IMR-90 (cell line): ENCODE measurements at regions not wholly inside any gene's neighbourhood (a gene's known extent, or its start where the extent isn't known, plus 50 kb on each side); places are given as distances from the start of the nearest gene placed in this dataset.

Source experiments
- ATAC-seq: fragments of 200-7000 bp; cut with Tn5 transposase; 2 replicates; pipeline ENCODE4 v1.9.1; 2020; ENCODE audit warnings: low read depth, mild to moderate bottlenecking, moderate library complexity
- BruUV-seq: library from RNA; stranded (reverse); fragments of 400-500 nt; replicated peaks from 2 replicates; lab custom pipeline; 2021; lab: Mats Ljungman, UMichigan
- CTCF ChIA-PET: fragments of 300-600 bp; formaldehyde crosslinking; extraction: SDS; loops from one replicate; lab custom pipeline; 2021; ENCODE audit warnings: antibody characterized with exemption; lab: Yijun Ruan, JAX
- POLR2A ChIA-PET: fragments of 300-600 bp; sonication (Branson Sonifier 250); formaldehyde crosslinking; loops from one replicate; lab custom pipeline; 2022; ENCODE audit warnings: antibody characterized with exemption; ENCODE audit not compliant: unreplicated experiment; lab: Charles Lee
- DNase-seq: peaks from one replicate; pipeline ENCODE4 v3.0.0; 2013
- H2AFZ ChIP-seq: replicated peaks from 2 replicates; pipeline ENCODE3; 2013; ENCODE audit warnings: low read length, mild to moderate bottlenecking; ENCODE audit not compliant: poor library complexity
- H2AK5ac ChIP-seq: 2 replicates; pipeline ENCODE4 v1.6.1; 2013; ENCODE audit warnings: low read depth, low read length, inconsistent platforms
- H2AK9ac ChIP-seq: replicated peaks from 2 replicates; pipeline ENCODE3; 2013; ENCODE audit warnings: mild to moderate bottlenecking, low read depth, low read length, moderate library complexity; ENCODE audit not compliant: poor library complexity
- H2BK120ac ChIP-seq: 2 replicates; pipeline ENCODE4 v1.6.1; 2013; ENCODE audit warnings: low read depth, low read length, inconsistent platforms
- H2BK15ac ChIP-seq: 3 replicates; pipeline ENCODE4 v1.6.1; 2013; ENCODE audit warnings: low read depth, low read length, inconsistent platforms
- H2BK20ac ChIP-seq: 2 replicates; pipeline ENCODE4 v1.6.1; 2013; ENCODE audit warnings: low read depth, mild to moderate bottlenecking, inconsistent platforms, low read length, moderate library complexity
- H2BK5ac ChIP-seq: 2 replicates; pipeline ENCODE4 v1.6.1; 2013; ENCODE audit warnings: mild to moderate bottlenecking, low read depth, low read length, inconsistent platforms; ENCODE audit not compliant: poor library complexity, severe bottlenecking
- H3K14ac ChIP-seq: replicated peaks from 2 replicates; pipeline ENCODE4 v1.6.1; 2013; ENCODE audit warnings: low read depth, low read length, inconsistent platforms
- H3K18ac ChIP-seq: 2 replicates; pipeline ENCODE4 v1.6.1; 2013; ENCODE audit warnings: low read depth, low read length, control low read depth
- H3K23ac ChIP-seq: 2 replicates; pipeline ENCODE4 v1.6.1; 2013; ENCODE audit warnings: low read depth, low read length, inconsistent platforms
- H3K27ac ChIP-seq: 2 replicates; pipeline ENCODE4 v1.5.1; 2013; ENCODE audit warnings: mild to moderate bottlenecking, control low read depth, low read length; ENCODE audit not compliant: insufficient read depth
- H3K27me3 ChIP-seq: 2 replicates; pipeline ENCODE4 v1.6.1; 2013; ENCODE audit warnings: low read length; ENCODE audit not compliant: control insufficient read depth, insufficient read depth
- H3K36me3 ChIP-seq: 2 replicates; pipeline ENCODE4 v1.6.1; 2013; ENCODE audit warnings: low read length, mixed read lengths; ENCODE audit not compliant: control insufficient read depth, insufficient read depth
- H3K4ac ChIP-seq: 2 replicates; pipeline ENCODE4 v1.6.1; 2013; ENCODE audit warnings: low read depth, low read length, inconsistent platforms
- H3K4me1 ChIP-seq: 2 replicates; pipeline ENCODE4 v1.6.1; 2013; ENCODE audit warnings: low read length, mixed read lengths; ENCODE audit not compliant: control insufficient read depth, insufficient read depth
- H3K4me2 ChIP-seq: 2 replicates; pipeline ENCODE4 v1.6.1; 2013; ENCODE audit warnings: low read depth, mild to moderate bottlenecking, control low read depth, low read length, moderate library complexity
- H3K4me3 ChIP-seq: 2 replicates; pipeline ENCODE4 v1.5.1; 2013; ENCODE audit warnings: low read depth, mild to moderate bottlenecking, control low read depth, low read length, moderate library complexity; ENCODE audit not compliant: insufficient read depth
- H3K56ac ChIP-seq: 2 replicates; pipeline ENCODE4 v1.6.1; 2013; ENCODE audit warnings: low read length, inconsistent platforms; ENCODE audit not compliant: insufficient read depth; ENCODE audit errors: extremely low read depth
- H3K79me1 ChIP-seq, 2 experiments: 2 replicates each; pipeline ENCODE4 v1.6.1; 2013; ENCODE audit warnings: low read length in 2 of 2, inconsistent platforms in 1 of 2, low read depth in 1 of 2
- H3K9ac ChIP-seq: 2 replicates; pipeline ENCODE4 v1.6.1; 2013; ENCODE audit warnings: low read depth, low read length, control low read depth
- H3K9me1 ChIP-seq: 2 replicates; pipeline ENCODE4 v1.6.1; 2013; ENCODE audit warnings: low read length, inconsistent platforms; ENCODE audit not compliant: insufficient read depth
- H3K9me3 ChIP-seq: 2 replicates; pipeline ENCODE4 v1.6.1; 2013; ENCODE audit warnings: low read length; ENCODE audit not compliant: control insufficient read depth, insufficient read depth
- H4K20me1 ChIP-seq: 2 replicates; pipeline ENCODE4 v1.6.1; 2013; ENCODE audit warnings: low read length, inconsistent platforms; ENCODE audit not compliant: insufficient read depth
- H4K5ac ChIP-seq: 2 replicates; pipeline ENCODE4 v1.6.1; 2013; ENCODE audit warnings: mild to moderate bottlenecking, low read depth, low read length, control low read depth
- H4K8ac ChIP-seq, 2 experiments: 2 replicates each; pipeline ENCODE4 v1.6.1; 2013; ENCODE audit warnings: low read depth in 2 of 2, low read length in 2 of 2, control low read depth in 1 of 2, inconsistent platforms in 1 of 2
- H4K91ac ChIP-seq: 2 replicates; pipeline ENCODE4 v1.6.1; 2013; ENCODE audit warnings: low read depth, low read length, inconsistent platforms; ENCODE audit not compliant: insufficient read depth
- BHLHE40 ChIP-seq: fragments of 150-350 bp; IDR thresholded peaks from 2 replicates; pipeline ENCODE4 v1.6.1; 2016; ENCODE audit warnings: mild to moderate bottlenecking, low read depth, low read length
- CEBPB ChIP-seq: IDR thresholded peaks from 2 replicates; pipeline ENCODE4 v1.6.1; 2012; ENCODE audit warnings: low read depth, low read length, improper control_type of control experiment
- CHD1 ChIP-seq: IDR thresholded peaks from 2 replicates; pipeline ENCODE4 v1.6.1; 2012; ENCODE audit warnings: low read depth, low read length, improper control_type of control experiment
- CTCF ChIP-seq: conservative IDR thresholded peaks from 2 replicates; pipeline ENCODE4 v1.5.1; 2012; ENCODE audit warnings: mild to moderate bottlenecking, low read depth, low read length, improper control_type of control experiment
- ELK1 ChIP-seq: fragments of 150-350 bp; IDR thresholded peaks from 2 replicates; pipeline ENCODE4 v1.6.1; 2016; ENCODE audit warnings: low read depth, mild to moderate bottlenecking, low read length, moderate library complexity, borderline replicate concordance
- FOS ChIP-seq: fragments of 150-350 bp; IDR thresholded peaks from 2 replicates; pipeline ENCODE4 v1.6.1; 2016; ENCODE audit warnings: low read depth, low read length
- MAFK ChIP-seq: IDR thresholded peaks from 2 replicates; pipeline ENCODE4 v1.6.1; 2012; ENCODE audit warnings: low read depth, low read length, improper control_type of control experiment
- MAZ ChIP-seq: IDR thresholded peaks from 2 replicates; pipeline ENCODE4 v1.6.1; 2012; ENCODE audit warnings: low read depth, mild to moderate bottlenecking, low read length, improper control_type of control experiment, moderate library complexity, borderline replicate concordance
- MXI1 ChIP-seq: IDR thresholded peaks from 2 replicates; pipeline ENCODE4 v1.6.1; 2012; ENCODE audit warnings: low read depth, mild to moderate bottlenecking, low read length, moderate library complexity, borderline replicate concordance
- NFE2L2 ChIP-seq: fragments of 150-350 bp; IDR thresholded peaks from 2 replicates; pipeline ENCODE4 v1.6.1; 2016; ENCODE audit warnings: low read depth, mild to moderate bottlenecking, low read length
- RAD21 ChIP-seq: IDR thresholded peaks from 2 replicates; pipeline ENCODE4 v1.6.1; 2012; ENCODE audit warnings: low read length, improper control_type of control experiment
- RCOR1 ChIP-seq: IDR thresholded peaks from 2 replicates; pipeline ENCODE4 v1.6.1; 2012; ENCODE audit warnings: mild to moderate bottlenecking, low read length, improper control_type of control experiment; ENCODE audit not compliant: insufficient replicate concordance
- SMC3 ChIP-seq: fragments of 150-350 bp; IDR thresholded peaks from 2 replicates; pipeline ENCODE4 v1.6.1; 2016; ENCODE audit warnings: low read depth, mild to moderate bottlenecking, antibody characterized with exemption, low read length, moderate library complexity
- dilution Hi-C: fragments of 300-500 bp; cut with HindIII; formaldehyde crosslinking; loops from one replicate; pipeline ENCODE4 v1.14.3; 2018; ENCODE audit warnings: low sequenced_read_pairs; ENCODE audit not compliant: unreplicated experiment
- in situ Hi-C: fragments of 300-500 bp; cut with MboI; formaldehyde crosslinking; loops from 3 replicates; pipeline ENCODE4 v1.14.3; 2019; ENCODE audit warnings: low sequenced_read_pairs, inconsistent platforms, mixed read lengths
- intact Hi-C: fragments of 100-400 bp; cut with micrococcal nuclease; formaldehyde crosslinking; loops from 2 replicates; pipeline ENCODE4 v1.10.0; 2022

- Histone ChIP-seq H3K14ac (no peak overlapping the region), H3K4me3 (no peak overlapping the region), H4K20me1 (no peaks in the 10 kb centered on the region; the same call in 1 of the 2 replicates), H2BK120ac (no peak overlapping the region), H3K9me3 (no peaks in the 10 kb centered on the region), H2AK9ac (no peak overlapping the region), H3K9ac (no peak overlapping the region), H3K9me1 (no peaks in the 10 kb centered on the region), H3K18ac (no peak overlapping the region), H3K4ac (no peak overlapping the region), H3K56ac (no peak overlapping the region), H2AFZ (no peak overlapping the region), H4K91ac (no peak overlapping the region), H3K27ac (no peak overlapping the region), H2BK5ac (no peak overlapping the region), H3K4me2 (no peak overlapping the region), H2BK15ac (no peak overlapping the region), H3K27me3 (peaks cover 6% of the 10 kb centered on the region), H3K79me1 (no peaks in the 10 kb centered on the region), H3K4me1 (no peaks in the 10 kb centered on the region), H3K36me3 (no peaks in the 10 kb centered on the region), H3K23ac (no peak overlapping the region), H2AK5ac (no peak overlapping the region), H2BK20ac (no peak overlapping the region), H4K5ac (no peak overlapping the region), H4K8ac (no peak overlapping the region)
- no peak for TF ChIP-seq RAD21
- no peak for TF ChIP-seq MAZ
- TF ChIP-seq FOS, result no peak
- no peak for TF ChIP-seq NFE2L2
- TF ChIP-seq ELK1, result no peak
- no peak for TF ChIP-seq CHD1
- no peak for TF ChIP-seq MXI1
- TF ChIP-seq CTCF, result no peak
- TF ChIP-seq BHLHE40, result no peak
- no peak for TF ChIP-seq RCOR1
- TF ChIP-seq CEBPB, result no peak
- no peak for TF ChIP-seq MAFK
- no peak for TF ChIP-seq SMC3
- dilution Hi-C loops, result no loop called here
- POLR2A ChIA-PET, result no interaction called here
- intact Hi-C loops, result no loop called here
- no TSS peak for BruUV-seq
- CTCF ChIA-PET, result no interaction called here
- no peak for DNase-seq
- in situ Hi-C loops, result no loop called here
- ATAC-seq, result no peak
Observed at GRCh38 chr10:118903691-118904090, 125.8 kb upstream of the NANOS1 start.
